ENCODE measurements at regions not wholly inside any gene's neighbourhood (a gene's known extent, or its start where the extent isn't known, plus 50 kb on each side); places are given as distances from the start of the nearest gene placed in this dataset.

DNA sequence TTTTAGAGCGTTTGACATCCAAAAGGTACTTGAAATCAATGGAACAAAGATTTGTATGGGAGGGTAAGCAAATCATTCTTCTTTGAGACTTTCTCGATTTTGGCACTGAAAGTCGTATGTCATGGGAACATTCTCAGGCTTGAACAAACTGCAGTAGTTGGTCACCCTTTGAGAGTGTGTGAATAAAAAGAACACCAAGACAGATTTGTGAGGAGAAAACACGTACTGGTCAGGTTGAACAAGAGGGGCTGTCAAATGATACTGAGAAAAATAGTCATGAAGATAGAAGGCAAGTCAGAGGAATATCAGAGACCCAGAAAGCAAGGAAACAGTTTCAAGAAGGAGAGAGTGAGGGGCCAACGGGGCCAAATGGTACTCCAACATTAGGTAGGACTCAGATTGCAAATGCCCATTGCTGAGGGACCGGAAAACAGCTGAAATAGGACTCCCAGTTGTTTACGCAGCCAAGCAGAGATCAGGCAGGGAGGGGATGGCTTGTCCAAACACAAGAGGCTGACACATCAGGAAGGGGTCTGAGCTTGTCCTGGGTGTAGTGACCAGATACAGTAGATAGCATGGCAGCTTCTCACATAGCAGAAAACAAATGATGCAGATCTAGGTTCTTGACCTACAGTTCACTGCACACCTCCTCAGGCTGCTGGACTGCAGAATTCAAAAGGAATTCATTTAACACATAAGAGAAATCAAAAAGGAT lies 74.5 kb upstream of the MYOCD start:
- TF ChIP-seq ATF3 (CRISPR knock-in tag; conservative IDR thresholded peaks at IDR 0.05) (no peak), ATF1 (CRISPR knock-in tag; IDR thresholded peaks at IDR 0.05) (no peak)

Measured in WTC11 (cell line).